Loucy (cell line): ENCODE measurements at regions not wholly inside any gene's neighbourhood (a gene's known extent, or its start where the extent isn't known, plus 50 kb on each side); places are given as distances from the start of the nearest gene placed in this dataset.

Experiments used
- H2AFZ ChIP-seq: fragments of 200-600 bp; sonication (generic); 2 replicates; pipeline ENCODE4 v1.6.0; 2016; ENCODE audit warnings: antibody characterized with exemption, mild to moderate bottlenecking, low read length, moderate library complexity
- H3F3A ChIP-seq: fragments of 200-600 bp; 2 replicates; pipeline ENCODE4 v1.6.0; 2016; ENCODE audit warnings: antibody characterized with exemption, low read depth, mild to moderate bottlenecking
- H3K27me3 ChIP-seq: fragments of 200-600 bp; sonication (generic); 2 replicates; pipeline ENCODE4 v1.6.1; 2014; ENCODE audit warnings: low read length, mild to moderate bottlenecking; ENCODE audit not compliant: insufficient read depth, poor library complexity, severe bottlenecking
- H3K36me3 ChIP-seq: fragments of 200-600 bp; sonication (generic); 2 replicates; pipeline ENCODE4 v1.6.1; 2016; ENCODE audit warnings: low read length; ENCODE audit not compliant: insufficient read depth
- H3K4me1 ChIP-seq: fragments of 200-600 bp; sonication (generic); 2 replicates; pipeline ENCODE4 v1.5.1; 2014; ENCODE audit warnings: low read length, mild to moderate bottlenecking; ENCODE audit not compliant: insufficient read depth, poor library complexity, severe bottlenecking
- H3K4me2 ChIP-seq: fragments of 200-600 bp; sonication (generic); 2 replicates; pipeline ENCODE4 v1.6.0; 2014; ENCODE audit warnings: antibody characterized with exemption, low read length, low read depth, mild to moderate bottlenecking; ENCODE audit not compliant: poor library complexity, severe bottlenecking
- H3K4me3 ChIP-seq: fragments of 200-600 bp; sonication (generic); 2 replicates; pipeline ENCODE4 v1.5.1; 2014; ENCODE audit warnings: low read length, mild to moderate bottlenecking, mixed read lengths; ENCODE audit not compliant: poor library complexity, severe bottlenecking
- H3K79me2 ChIP-seq: fragments of 200-600 bp; sonication (generic); 2 replicates; pipeline ENCODE4 v1.6.1; 2014; ENCODE audit warnings: low read length; ENCODE audit not compliant: insufficient read depth
- H3K9ac ChIP-seq: fragments of 200-600 bp; sonication (generic); 2 replicates; pipeline ENCODE4 v1.6.0; 2014; ENCODE audit warnings: mild to moderate bottlenecking, low read depth, low read length, moderate library complexity; ENCODE audit not compliant: poor library complexity, severe bottlenecking
- H3K9me2 ChIP-seq: fragments of 200-600 bp; sonication (generic); replicated peaks from 2 replicates; pipeline ENCODE4 v1.6.1; 2016; ENCODE audit warnings: low read depth, low read length, mixed read lengths
- H3K9me3 ChIP-seq: fragments of 200-600 bp; sonication (generic); 2 replicates; pipeline ENCODE4 v1.6.1; 2014; ENCODE audit warnings: mild to moderate bottlenecking, antibody characterized with exemption, low read length, low read depth; ENCODE audit not compliant: insufficient read depth
- H4K20me1 ChIP-seq: fragments of 200-600 bp; sonication (generic); 2 replicates; pipeline ENCODE4 v1.6.0; 2014; ENCODE audit warnings: antibody characterized with exemption, low read length, mild to moderate bottlenecking; ENCODE audit not compliant: insufficient read depth, poor library complexity, severe bottlenecking
- EZH2phosphoT487 ChIP-seq: fragments of 200-600 bp; IDR thresholded peaks from 2 replicates; pipeline ENCODE4 v1.6.1; 2018; ENCODE audit warnings: antibody characterized with exemption, mild to moderate bottlenecking, moderate library complexity, borderline replicate concordance
- TF ChIP-seq, protein P1 (sequence below): fragments of 200-600 bp; sonication (generic); conservative IDR thresholded peaks from 2 replicates; pipeline ENCODE4 v1.5.1; 2014; ENCODE audit warnings: mild to moderate bottlenecking, antibody characterized with exemption, low read length

DNA sequence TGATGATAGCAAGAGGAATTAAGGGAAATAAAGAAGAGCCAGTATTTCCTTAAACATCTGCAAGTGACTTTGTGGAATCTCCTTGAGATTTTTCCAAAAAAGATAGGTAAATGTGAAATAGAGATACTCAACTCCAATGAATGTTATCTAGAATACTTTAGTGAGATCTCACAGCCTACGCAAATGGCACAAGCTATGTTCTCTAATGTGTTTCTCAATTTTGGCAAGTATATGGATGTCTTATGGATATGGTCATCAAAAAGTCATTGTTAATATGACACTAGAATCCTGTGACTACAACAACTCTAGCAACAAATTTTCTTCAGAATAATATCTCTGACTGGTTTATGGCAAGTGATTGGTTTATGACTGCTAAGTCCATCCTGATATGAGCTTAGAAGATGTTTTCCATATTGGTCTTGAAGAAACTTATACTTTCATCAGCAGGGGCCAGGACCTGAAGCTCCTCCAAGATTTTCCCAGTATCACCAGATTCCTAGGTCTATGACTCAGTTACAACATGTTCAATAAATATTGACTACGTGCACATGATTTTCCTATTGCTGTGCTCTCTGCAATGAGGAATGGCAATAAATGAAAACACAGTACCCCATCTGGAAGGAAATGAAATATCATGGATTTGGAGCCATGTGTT is 170.9 kb upstream of the THBS1 start:
- Histone ChIP-seq H3K9me2 (no peaks in the 10 kb centered on the region), H2AFZ (no peak overlapping the region), H3K9me3 (no peaks in the 10 kb centered on the region), H3K9ac (no peak overlapping the region), H3K27me3 (no peaks in the 10 kb centered on the region), H3K4me2 (no peak overlapping the region), H3K36me3 (no peaks in the 10 kb centered on the region), H3K4me1 (peaks cover 22% of the 10 kb centered on the region), H4K20me1 (no peaks in the 10 kb centered on the region), H3K79me2 (no peaks in the 10 kb centered on the region), H3F3A (no peaks in the 10 kb centered on the region), H3K4me3 (no peak overlapping the region)
- TF ChIP-seq EZH2phosphoT487 = no peak
- TF ChIP-seq, protein P1, sequence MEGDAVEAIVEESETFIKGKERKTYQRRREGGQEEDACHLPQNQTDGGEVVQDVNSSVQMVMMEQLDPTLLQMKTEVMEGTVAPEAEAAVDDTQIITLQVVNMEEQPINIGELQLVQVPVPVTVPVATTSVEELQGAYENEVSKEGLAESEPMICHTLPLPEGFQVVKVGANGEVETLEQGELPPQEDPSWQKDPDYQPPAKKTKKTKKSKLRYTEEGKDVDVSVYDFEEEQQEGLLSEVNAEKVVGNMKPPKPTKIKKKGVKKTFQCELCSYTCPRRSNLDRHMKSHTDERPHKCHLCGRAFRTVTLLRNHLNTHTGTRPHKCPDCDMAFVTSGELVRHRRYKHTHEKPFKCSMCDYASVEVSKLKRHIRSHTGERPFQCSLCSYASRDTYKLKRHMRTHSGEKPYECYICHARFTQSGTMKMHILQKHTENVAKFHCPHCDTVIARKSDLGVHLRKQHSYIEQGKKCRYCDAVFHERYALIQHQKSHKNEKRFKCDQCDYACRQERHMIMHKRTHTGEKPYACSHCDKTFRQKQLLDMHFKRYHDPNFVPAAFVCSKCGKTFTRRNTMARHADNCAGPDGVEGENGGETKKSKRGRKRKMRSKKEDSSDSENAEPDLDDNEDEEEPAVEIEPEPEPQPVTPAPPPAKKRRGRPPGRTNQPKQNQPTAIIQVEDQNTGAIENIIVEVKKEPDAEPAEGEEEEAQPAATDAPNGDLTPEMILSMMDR = no peak

DNA sequence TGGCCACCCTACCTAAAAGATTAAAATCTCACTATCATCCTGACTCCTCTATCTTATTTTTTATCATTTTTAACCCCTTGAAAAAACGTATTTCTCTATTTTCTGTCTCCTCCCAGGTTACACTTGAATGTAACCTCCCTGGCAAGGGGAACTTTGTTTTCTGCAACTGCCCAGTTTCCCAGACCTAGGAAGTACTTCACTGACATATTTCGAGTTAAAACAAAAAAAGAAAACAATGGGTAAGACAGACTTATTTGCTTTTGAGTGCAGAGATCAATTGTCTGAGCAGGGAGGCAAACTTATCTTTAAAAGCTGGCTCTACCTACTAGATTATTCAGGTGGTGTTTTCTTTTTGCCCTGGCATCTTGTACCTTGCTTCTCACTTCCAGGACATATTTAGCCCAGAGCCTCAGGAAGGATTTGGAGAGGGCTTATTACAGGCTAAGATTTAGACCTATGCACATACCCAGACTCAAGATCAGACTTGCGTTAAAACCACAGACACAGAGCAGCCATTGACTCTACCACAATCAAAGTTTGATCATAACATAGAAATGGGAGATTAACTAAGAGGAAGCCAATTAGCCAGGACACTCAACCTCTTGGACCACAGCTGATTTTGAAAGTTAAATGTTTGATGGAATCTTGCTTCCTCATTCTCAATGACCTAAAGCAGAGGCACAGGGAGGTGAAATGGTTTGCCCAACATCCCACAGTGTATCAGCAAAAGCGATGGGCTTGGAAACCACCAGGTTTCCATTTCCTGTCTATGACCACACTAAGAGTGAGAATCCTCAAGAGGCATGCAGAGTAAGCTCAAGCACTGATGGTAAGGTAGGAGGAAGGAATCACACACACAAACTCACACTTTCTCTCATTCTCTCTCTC is 169.5 kb upstream of the THBS1 start:
- Histone ChIP-seq H4K20me1 (no peaks in the 10 kb centered on the region), H3K4me1 (peaks cover 22% of the 10 kb centered on the region), H3K9me2 (no peaks in the 10 kb centered on the region), H3K36me3 (no peaks in the 10 kb centered on the region), H3K27me3 (no peaks in the 10 kb centered on the region), H3K4me2 (peak overlapping the region; percentile 34), H3F3A (no peaks in the 10 kb centered on the region), H2AFZ (no peak overlapping the region), H3K4me3 (peak overlapping the region; percentile 12), H3K9ac (no peak overlapping the region), H3K9me3 (no peaks in the 10 kb centered on the region), H3K79me2 (no peaks in the 10 kb centered on the region)
- TF ChIP-seq, protein P1 = no peak

DNA sequence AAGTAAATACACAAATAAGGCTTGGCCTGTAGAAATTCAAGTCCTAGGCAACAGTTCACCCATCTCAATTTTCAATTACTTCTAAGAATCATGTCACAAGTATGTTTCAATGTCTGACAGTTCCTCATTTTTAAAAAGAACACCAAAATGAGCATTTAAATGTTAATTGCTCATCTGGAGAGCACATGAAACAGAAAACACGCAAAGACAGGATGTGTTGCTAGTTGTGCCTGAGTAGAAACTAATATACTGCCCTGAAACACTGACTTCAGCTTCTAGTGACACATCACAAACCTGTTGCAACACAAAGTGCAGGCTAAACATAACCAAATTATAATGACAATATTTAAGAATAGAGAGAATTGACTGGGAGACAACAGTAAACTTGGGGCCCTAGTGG is 167.3 kb upstream of the THBS1 start:
- no peaks in the 10 kb centered on the region for H3K79me2 ChIP-seq
- no peaks in the 10 kb centered on the region for H3K9me3 ChIP-seq
- no peak overlapping the region for H3K4me3 ChIP-seq
- H3K9ac ChIP-seq = no peak overlapping the region
- no peak overlapping the region for H2AFZ ChIP-seq
- TF ChIP-seq, protein P1 = no peak
- no peak for TF ChIP-seq EZH2phosphoT487
- H3K36me3 ChIP-seq = no peaks in the 10 kb centered on the region
- H3K4me2 ChIP-seq = no peak overlapping the region
- no peaks in the 10 kb centered on the region for H3F3A ChIP-seq
- no peaks in the 10 kb centered on the region for H3K9me2 ChIP-seq
- no peaks in the 10 kb centered on the region for H4K20me1 ChIP-seq
- H3K27me3 ChIP-seq = no peaks in the 10 kb centered on the region
- H3K4me1 ChIP-seq = peaks cover 25% of the 10 kb centered on the region
